ENCODE measurements at regions not wholly inside any gene's neighbourhood (a gene's known extent, or its start where the extent isn't known, plus 50 kb on each side); places are given as distances from the start of the nearest gene placed in this dataset.
A peak's percentile ranks its signal among the peaks of the same experiment; 100 is the strongest.

DNA sequence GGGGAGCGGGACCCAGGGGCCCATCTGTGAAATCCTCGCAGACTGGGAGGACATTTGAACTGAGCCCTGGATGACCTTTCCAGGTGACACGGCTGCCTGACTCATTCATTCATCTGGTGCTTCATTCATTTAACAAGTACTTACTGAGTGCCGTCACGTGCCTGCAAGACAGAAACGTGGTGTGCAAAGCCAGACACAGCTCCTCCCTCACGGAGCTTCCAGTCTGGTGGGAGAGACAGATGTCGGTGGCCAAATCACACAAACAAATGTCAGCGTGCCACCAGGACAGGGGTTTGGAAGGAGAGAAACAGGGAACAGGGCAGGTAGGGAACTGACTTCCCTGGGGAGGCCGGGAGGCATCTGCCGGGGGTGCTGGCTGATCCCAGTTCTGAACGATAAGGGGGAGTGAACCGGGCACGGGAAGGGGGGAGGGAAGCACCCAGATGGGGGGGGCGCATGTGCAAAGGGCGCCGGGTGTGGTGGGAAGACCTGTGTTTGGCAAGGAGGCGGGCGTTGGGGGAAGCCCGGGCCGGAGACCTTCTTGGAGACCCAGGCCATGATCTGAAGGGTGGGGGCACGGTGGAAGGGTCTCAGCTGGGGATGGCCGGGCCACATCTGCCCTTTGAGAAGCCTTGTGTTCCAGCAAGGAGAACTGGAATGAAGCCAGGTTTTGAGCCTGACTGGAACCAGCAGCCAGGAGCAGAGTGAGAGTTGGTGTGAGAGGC is 93.6 kb upstream of the CIBAR2 start:
- WGBS (ENCODE audit: insufficient coverage) = 91% methylated on average over 23 of the region's 23 CpGs
- H3K9ac ChIP-seq (ENCODE audit: insufficient read depth, low read length, poor library complexity, severe bottlenecking) = no peak overlapping the region
- peaks cover 10 to 21% of the 10 kb centered on the region in 2 donors for H3K9me3 ChIP-seq (replicated peaks in 1 of 2; ENCODE audit: control insufficient read depth in 1 of 2, insufficient read depth in 1 of 2, low read length in 2 of 2)
- H3K27ac ChIP-seq (ENCODE audit: low read depth in 1 of 2, low read length in 2 of 2) = no peak overlapping the region
- no peak overlapping the region for H2AFZ ChIP-seq (ENCODE audit: insufficient read depth, low read depth, low read length, poor library complexity, severe bottlenecking)
- H4K20me1 ChIP-seq (ENCODE audit: insufficient read depth, low read length) = no peaks in the 10 kb centered on the region
- H3K4me1 Mint-ChIP-seq = no peaks in the 10 kb centered on the region
- H3K4me3 ChIP-seq (replicated peaks in 1 of 3; ENCODE audit: low read depth in 2 of 3, low read length in 3 of 3) = no peak overlapping the region
- no peaks in the 10 kb centered on the region for H3K27me3 ChIP-seq (ENCODE audit: control insufficient read depth in 2 of 2, insufficient read depth in 2 of 2, low read length in 2 of 2)
- DNase-seq = no peak
- H3K9me3 Mint-ChIP-seq = peaks cover 7 to 16% (median 13%) of the 10 kb centered on the region in 7 donors
- H3K4me3 Mint-ChIP-seq = peak overlapping the region in 1 of 2 donors; percentile 41
- H3K27me3 Mint-ChIP-seq (ENCODE audit: low read depth in 3 of 3) = peaks cover 2 to 12% (median 7%) of the 10 kb centered on the region in 3 donors
- H3K4me2 ChIP-seq (replicated peaks; ENCODE audit: extremely low read depth, low read length, poor library complexity, severe bottlenecking) = no peak overlapping the region
- TF ChIP-seq, protein P1, sequence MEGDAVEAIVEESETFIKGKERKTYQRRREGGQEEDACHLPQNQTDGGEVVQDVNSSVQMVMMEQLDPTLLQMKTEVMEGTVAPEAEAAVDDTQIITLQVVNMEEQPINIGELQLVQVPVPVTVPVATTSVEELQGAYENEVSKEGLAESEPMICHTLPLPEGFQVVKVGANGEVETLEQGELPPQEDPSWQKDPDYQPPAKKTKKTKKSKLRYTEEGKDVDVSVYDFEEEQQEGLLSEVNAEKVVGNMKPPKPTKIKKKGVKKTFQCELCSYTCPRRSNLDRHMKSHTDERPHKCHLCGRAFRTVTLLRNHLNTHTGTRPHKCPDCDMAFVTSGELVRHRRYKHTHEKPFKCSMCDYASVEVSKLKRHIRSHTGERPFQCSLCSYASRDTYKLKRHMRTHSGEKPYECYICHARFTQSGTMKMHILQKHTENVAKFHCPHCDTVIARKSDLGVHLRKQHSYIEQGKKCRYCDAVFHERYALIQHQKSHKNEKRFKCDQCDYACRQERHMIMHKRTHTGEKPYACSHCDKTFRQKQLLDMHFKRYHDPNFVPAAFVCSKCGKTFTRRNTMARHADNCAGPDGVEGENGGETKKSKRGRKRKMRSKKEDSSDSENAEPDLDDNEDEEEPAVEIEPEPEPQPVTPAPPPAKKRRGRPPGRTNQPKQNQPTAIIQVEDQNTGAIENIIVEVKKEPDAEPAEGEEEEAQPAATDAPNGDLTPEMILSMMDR (IDR thresholded peaks at IDR 0.05) = no peak
- H3K36me3 Mint-ChIP-seq = no peaks in the 10 kb centered on the region
- intact Hi-C loops (cut with micrococcal nuclease) = no loop called here
- H3K27ac Mint-ChIP-seq = peak overlapping the region in 2 of 7 donors; percentile 7 to 35
- H3K36me3 ChIP-seq (replicated peaks in 1 of 2; ENCODE audit: control insufficient read depth in 1 of 2, insufficient read depth in 2 of 2, low read length in 2 of 2) = no peaks in the 10 kb centered on the region
- H3K4me1 ChIP-seq (ENCODE audit: control insufficient read depth in 1 of 2, insufficient read depth in 2 of 2, low read length in 2 of 2) = no peaks in the 10 kb centered on the region
- no peaks in the 10 kb centered on the region for H3K79me2 ChIP-seq (ENCODE audit: insufficient read depth, low read length)

DNA sequence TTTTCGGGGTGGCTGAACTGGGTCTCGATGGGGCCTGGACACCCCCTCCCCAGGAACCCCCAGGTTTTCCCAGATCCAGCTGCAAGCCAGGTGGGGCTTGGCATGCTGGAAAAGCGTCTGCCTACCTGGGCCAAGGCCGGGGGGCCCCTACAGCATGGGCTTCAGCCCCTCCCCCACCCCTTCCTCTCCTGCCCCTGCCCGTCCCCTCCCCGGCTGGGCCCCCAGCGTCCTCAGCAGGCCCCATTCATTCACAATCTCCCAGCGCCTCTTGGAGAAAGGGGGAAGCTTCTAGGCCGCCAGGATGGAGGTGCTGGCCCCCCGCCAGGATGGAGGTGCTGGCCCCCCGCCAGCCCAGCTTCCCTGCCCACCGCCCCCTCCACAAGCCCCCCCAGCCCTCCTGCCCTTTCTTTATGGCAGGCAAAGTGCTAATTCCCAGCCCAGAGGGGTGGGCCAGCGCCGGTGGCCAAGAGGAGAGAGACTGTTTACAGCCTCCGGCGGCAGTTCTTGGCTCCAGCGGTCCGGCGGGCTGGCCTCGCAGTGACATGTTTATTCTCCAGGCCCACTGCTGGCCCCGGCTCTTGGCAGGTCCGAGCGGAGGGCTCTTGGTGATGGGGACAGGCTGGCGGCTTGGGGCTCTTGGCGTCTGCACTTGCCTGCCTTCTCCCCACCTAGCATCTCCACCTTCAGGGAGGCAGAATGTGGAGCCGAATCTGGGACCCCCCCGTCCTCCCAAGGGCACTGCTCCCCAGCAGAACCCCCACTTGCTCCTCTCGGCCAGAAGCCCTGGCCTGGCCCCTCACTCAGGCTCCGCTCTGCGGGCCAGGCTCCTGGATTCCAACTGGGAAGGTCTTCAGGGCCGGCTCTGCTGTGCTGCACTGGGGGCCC is 94.4 kb upstream of the CIBAR2 start:
- peaks cover 7 to 16% (median 13%) of the 10 kb centered on the region in 7 donors for H3K9me3 Mint-ChIP-seq

More for the DNA sequence above, 94.4 kb upstream of the CIBAR2 start:
- Mint-ChIP-seq H3K36me3 (no peaks in the 10 kb centered on the region), H3K27ac (no peak overlapping the region), H3K4me3 (no peak overlapping the region), H3K4me1 (no peaks in the 10 kb centered on the region), H3K27me3 (ENCODE audit: low read depth in 3 of 3) (peaks cover 2 to 16% (median 7%) of the 10 kb centered on the region in 3 donors)
- Histone ChIP-seq H3K4me2 (replicated peaks; ENCODE audit: extremely low read depth, low read length, poor library complexity, severe bottlenecking) (no peak overlapping the region), H3K9me3 (replicated peaks in 1 of 2; ENCODE audit: control insufficient read depth in 1 of 2, insufficient read depth in 1 of 2, low read length in 2 of 2) (peaks cover 10 to 21% of the 10 kb centered on the region in 2 donors), H3K27ac (ENCODE audit: low read depth in 1 of 2, low read length in 2 of 2) (no peak overlapping the region), H2AFZ (ENCODE audit: insufficient read depth, low read depth, low read length, poor library complexity, severe bottlenecking) (no peak overlapping the region), H3K27me3 (ENCODE audit: control insufficient read depth in 2 of 2, insufficient read depth in 2 of 2, low read length in 2 of 2) (no peaks in the 10 kb centered on the region), H4K20me1 (ENCODE audit: insufficient read depth, low read length) (no peaks in the 10 kb centered on the region), H3K79me2 (ENCODE audit: insufficient read depth, low read length) (no peaks in the 10 kb centered on the region), H3K4me1 (ENCODE audit: control insufficient read depth in 1 of 2, insufficient read depth in 2 of 2, low read length in 2 of 2) (no peaks in the 10 kb centered on the region), H3K4me3 (replicated peaks in 1 of 3; ENCODE audit: low read depth in 2 of 3, low read length in 3 of 3) (no peak overlapping the region), H3K36me3 (replicated peaks in 1 of 2; ENCODE audit: control insufficient read depth in 1 of 2, insufficient read depth in 2 of 2, low read length in 2 of 2) (no peaks in the 10 kb centered on the region), H3K9ac (ENCODE audit: insufficient read depth, low read length, poor library complexity, severe bottlenecking) (no peak overlapping the region)
- intact Hi-C loops (cut with micrococcal nuclease) = no loop called here
- no peak for DNase-seq
- 55% methylated on average over 21 of the region's 31 CpGs for WGBS (ENCODE audit: insufficient coverage)
- TF ChIP-seq, protein P1 (IDR thresholded peaks at IDR 0.05) = no peak

All from CD14-positive monocyte (primary cell).